ENCODE measurements at regions not wholly inside any gene's neighbourhood (a gene's known extent, or its start where the extent isn't known, plus 50 kb on each side); places are given as distances from the start of the nearest gene placed in this dataset.

- DNase-seq (no peak), ATAC-seq (ENCODE audit: low read depth) (no peak)
- WGBS (ENCODE audit: insufficient coverage), result 91% methylated on average over 5 of the region's 8 CpGs
- POLR2A ChIA-PET, result interaction anchor here (0.9 kb wide), 1 partner anchor 9 kb away, joined by 3 read pairs; no protein-coding TSS in a partner anchor
- H3K4me2 ChIP-seq (replicated peaks; ENCODE audit: low read depth, low read length, poor library complexity, severe bottlenecking), result no peak overlapping the region
- H3K4me1 ChIP-seq (ENCODE audit: control insufficient read depth in 2 of 2, insufficient read depth in 2 of 2, low read length in 2 of 2), result no peaks in the 10 kb centered on the region
- H3K27me3 ChIP-seq (replicated peaks in 1 of 4; ENCODE audit: control extremely low read depth in 1 of 4, control insufficient read depth in 3 of 4, insufficient read depth in 4 of 4, low read length in 3 of 4), result peaks cover 0 to 2% (median 0%) of the 10 kb centered on the region in 4 experiments
- Mint-ChIP-seq H3K9me3 (ENCODE audit: insufficient read depth) (no peaks in the 10 kb centered on the region), H3K27ac (no peak overlapping the region), H3K4me3 (no peak overlapping the region), H3K27me3 (peaks cover 12% of the 10 kb centered on the region), H3K4me1 (no peaks in the 10 kb centered on the region)
- TF ChIP-seq, protein P1, sequence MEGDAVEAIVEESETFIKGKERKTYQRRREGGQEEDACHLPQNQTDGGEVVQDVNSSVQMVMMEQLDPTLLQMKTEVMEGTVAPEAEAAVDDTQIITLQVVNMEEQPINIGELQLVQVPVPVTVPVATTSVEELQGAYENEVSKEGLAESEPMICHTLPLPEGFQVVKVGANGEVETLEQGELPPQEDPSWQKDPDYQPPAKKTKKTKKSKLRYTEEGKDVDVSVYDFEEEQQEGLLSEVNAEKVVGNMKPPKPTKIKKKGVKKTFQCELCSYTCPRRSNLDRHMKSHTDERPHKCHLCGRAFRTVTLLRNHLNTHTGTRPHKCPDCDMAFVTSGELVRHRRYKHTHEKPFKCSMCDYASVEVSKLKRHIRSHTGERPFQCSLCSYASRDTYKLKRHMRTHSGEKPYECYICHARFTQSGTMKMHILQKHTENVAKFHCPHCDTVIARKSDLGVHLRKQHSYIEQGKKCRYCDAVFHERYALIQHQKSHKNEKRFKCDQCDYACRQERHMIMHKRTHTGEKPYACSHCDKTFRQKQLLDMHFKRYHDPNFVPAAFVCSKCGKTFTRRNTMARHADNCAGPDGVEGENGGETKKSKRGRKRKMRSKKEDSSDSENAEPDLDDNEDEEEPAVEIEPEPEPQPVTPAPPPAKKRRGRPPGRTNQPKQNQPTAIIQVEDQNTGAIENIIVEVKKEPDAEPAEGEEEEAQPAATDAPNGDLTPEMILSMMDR (IDR thresholded peaks at IDR 0.05), result no peak
- no peak for TF ChIP-seq EZH2 (IDR thresholded peaks at IDR 0.05; ENCODE audit: borderline replicate concordance, insufficient read depth, low read depth, low read length, poor library complexity, severe bottlenecking)
- no peaks in the 10 kb centered on the region for H3K9me3 ChIP-seq (ENCODE audit: control extremely low read depth in 1 of 3, control insufficient read depth in 2 of 3, insufficient read depth in 1 of 3, low read length in 2 of 3)
- CTCF ChIA-PET, result interaction anchor here (0.6 to 0.8 kb wide), 3 partner anchors 13 to 158 kb away, joined by 3 read pairs; no protein-coding TSS in a partner anchor
- H3K27ac ChIP-seq (ENCODE audit: low read length in 2 of 2), result no peak overlapping the region
- no peak overlapping the region for H3K9ac ChIP-seq (ENCODE audit: low read length)
- no peak overlapping the region for H2AFZ ChIP-seq (ENCODE audit: insufficient read depth, low read depth, low read length, poor library complexity, severe bottlenecking)
- no peaks in the 10 kb centered on the region for H4K20me1 ChIP-seq (ENCODE audit: control insufficient read depth, insufficient read depth, low read length, poor library complexity, severe bottlenecking)
- no peaks in the 10 kb centered on the region for H3K79me2 ChIP-seq (ENCODE audit: control insufficient read depth, insufficient read depth, low read length)
- H3K36me3 ChIP-seq (replicated peaks in 1 of 2; ENCODE audit: control extremely low read depth in 1 of 2, control insufficient read depth in 1 of 2, extremely low read depth in 1 of 2, insufficient read depth in 2 of 2, low read length in 1 of 2), result no peaks in the 10 kb centered on the region
- H3K4me3 ChIP-seq (ENCODE audit: control extremely low read depth in 1 of 5, extremely low read depth in 1 of 5, insufficient read depth in 1 of 5, low read depth in 2 of 5, low read length in 4 of 5), result no peak overlapping the region
- intact Hi-C loops (cut with micrococcal nuclease), result no loop called here
Observed at GRCh38 chr1:9442278-9442846, 96.9 kb upstream of the SLC25A33 start.

DNA sequence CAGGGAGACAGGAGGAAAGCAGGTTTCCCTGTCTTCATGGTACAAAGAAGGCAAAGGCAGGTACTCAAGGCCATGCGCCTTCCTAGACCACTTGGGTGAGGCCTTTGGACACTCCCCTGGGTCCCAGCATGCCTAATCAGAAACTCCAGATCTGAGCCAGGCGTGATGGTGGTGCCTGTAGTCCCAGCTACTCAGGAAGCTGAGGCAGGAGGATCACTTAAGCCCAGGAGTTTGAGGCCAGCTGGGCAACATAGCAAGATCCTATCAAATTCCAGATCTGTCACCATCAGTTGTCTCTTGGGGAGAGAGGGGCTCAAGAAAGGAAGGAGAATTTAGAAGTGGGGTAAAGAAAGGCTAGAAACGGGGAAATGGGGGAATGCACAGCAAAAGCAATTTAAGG lies 96.3 kb upstream of the SLC25A33 start:
- 91% methylated on average over 2 of the region's 3 CpGs for WGBS (ENCODE audit: insufficient coverage)

More for the DNA sequence above, 96.3 kb upstream of the SLC25A33 start:
- peaks cover 12% of the 10 kb centered on the region for H3K27me3 Mint-ChIP-seq
- Histone ChIP-seq H4K20me1 (ENCODE audit: control insufficient read depth, insufficient read depth, low read length, poor library complexity, severe bottlenecking) (no peaks in the 10 kb centered on the region), H3K79me2 (ENCODE audit: control insufficient read depth, insufficient read depth, low read length) (no peaks in the 10 kb centered on the region), H3K27me3 (replicated peaks in 1 of 4; ENCODE audit: control extremely low read depth in 1 of 4, control insufficient read depth in 3 of 4, insufficient read depth in 4 of 4, low read length in 3 of 4) (peaks cover 0 to 2% (median 0%) of the 10 kb centered on the region in 4 experiments), H3K4me2 (replicated peaks; ENCODE audit: low read depth, low read length, poor library complexity, severe bottlenecking) (no peak overlapping the region), H3K4me3 (ENCODE audit: control extremely low read depth in 1 of 5, extremely low read depth in 1 of 5, insufficient read depth in 1 of 5, low read depth in 2 of 5, low read length in 4 of 5) (no peak overlapping the region), H3K36me3 (replicated peaks in 1 of 2; ENCODE audit: control extremely low read depth in 1 of 2, control insufficient read depth in 1 of 2, extremely low read depth in 1 of 2, insufficient read depth in 2 of 2, low read length in 1 of 2) (no peaks in the 10 kb centered on the region), H3K9me3 (ENCODE audit: control extremely low read depth in 1 of 3, control insufficient read depth in 2 of 3, insufficient read depth in 1 of 3, low read length in 2 of 3) (no peaks in the 10 kb centered on the region), H3K4me1 (ENCODE audit: control insufficient read depth in 2 of 2, insufficient read depth in 2 of 2, low read length in 2 of 2) (no peaks in the 10 kb centered on the region), H3K27ac (ENCODE audit: low read length in 2 of 2) (no peak overlapping the region), H3K9ac (ENCODE audit: low read length) (no peak overlapping the region), H2AFZ (ENCODE audit: insufficient read depth, low read depth, low read length, poor library complexity, severe bottlenecking) (no peak overlapping the region)
- no peak for DNase-seq
- TF ChIP-seq, protein P1 (IDR thresholded peaks at IDR 0.05), result no peak
- TF ChIP-seq EZH2 (IDR thresholded peaks at IDR 0.05; ENCODE audit: borderline replicate concordance, insufficient read depth, low read depth, low read length, poor library complexity, severe bottlenecking), result no peak
- ATAC-seq (ENCODE audit: low read depth), result no peak
- H3K4me3 Mint-ChIP-seq, result no peak overlapping the region
- ChIA-PET POLR2A (no interaction called here), CTCF (no interaction called here)
- H3K9me3 Mint-ChIP-seq (ENCODE audit: insufficient read depth), result no peaks in the 10 kb centered on the region
- intact Hi-C loops (cut with micrococcal nuclease), result no loop called here
- no peak overlapping the region for H3K27ac Mint-ChIP-seq
- peaks cover under 1% of the 10 kb centered on the region for H3K4me1 Mint-ChIP-seq
